NCI-H460 (cell line): ENCODE measurements at regions not wholly inside any gene's neighbourhood (a gene's known extent, or its start where the extent isn't known, plus 50 kb on each side); places are given as distances from the start of the nearest gene placed in this dataset.
"Not testable (repeated sequence)": the region's sequence is repeated elsewhere in the genome, so short reads cannot be mapped to it uniquely, and the experiment has no call there.

Experiments
- DNase-seq: peaks from one replicate; pipeline ENCODE4 v3.0.0-alpha.2; 2016; ENCODE audit warnings: low read depth; ENCODE audit errors: extremely low read depth

GRCh38 chr7:119037941-119038340 is 813.4 kb downstream of the ANKRD7 start:
- no peak for DNase-seq

DNA sequence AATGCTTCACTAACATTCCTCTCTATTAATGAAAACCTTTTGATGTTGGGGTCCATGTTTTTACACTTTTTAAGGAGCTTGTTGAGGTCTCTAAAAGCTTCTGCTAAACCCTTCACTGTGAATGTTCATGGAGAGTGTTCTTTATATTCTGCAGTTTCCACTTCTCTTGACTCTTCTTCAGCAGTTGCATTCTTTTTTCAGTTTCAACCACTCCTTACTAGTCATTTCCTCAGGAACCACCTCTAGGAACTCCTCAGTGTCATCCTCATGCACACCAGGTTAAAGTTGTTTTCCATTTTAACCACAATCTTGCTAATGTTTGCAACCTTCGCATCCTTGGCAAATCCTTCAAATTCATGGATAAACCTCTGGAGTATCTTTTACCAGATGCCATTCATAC is 821.6 kb downstream of the ANKRD7 start:
- DNase-seq, result no peak

- no peak for DNase-seq
These were observed 841.5 kb downstream of the ANKRD7 start for GRCh38 chr7:119065966-119066365.

DNA sequence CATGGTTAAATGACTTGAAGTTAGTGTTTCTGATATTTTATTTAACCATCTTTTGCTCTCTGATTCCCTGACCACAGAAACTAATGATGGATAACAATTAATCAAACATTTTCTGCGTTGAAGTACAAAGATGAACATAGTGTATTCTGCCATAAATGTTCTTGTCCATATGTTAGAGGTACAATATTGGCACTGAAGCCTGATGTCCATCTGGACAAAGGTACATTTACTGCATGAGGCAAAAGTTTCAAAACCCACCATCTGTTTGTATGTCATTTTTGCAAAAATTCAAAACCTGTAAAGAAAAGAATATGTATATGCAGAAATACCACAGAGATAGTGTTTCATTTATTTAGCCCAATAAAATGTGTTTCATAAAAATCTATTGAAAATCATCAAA is 861.5 kb downstream of the ANKRD7 start:
- DNase-seq, result no peak

DNA sequence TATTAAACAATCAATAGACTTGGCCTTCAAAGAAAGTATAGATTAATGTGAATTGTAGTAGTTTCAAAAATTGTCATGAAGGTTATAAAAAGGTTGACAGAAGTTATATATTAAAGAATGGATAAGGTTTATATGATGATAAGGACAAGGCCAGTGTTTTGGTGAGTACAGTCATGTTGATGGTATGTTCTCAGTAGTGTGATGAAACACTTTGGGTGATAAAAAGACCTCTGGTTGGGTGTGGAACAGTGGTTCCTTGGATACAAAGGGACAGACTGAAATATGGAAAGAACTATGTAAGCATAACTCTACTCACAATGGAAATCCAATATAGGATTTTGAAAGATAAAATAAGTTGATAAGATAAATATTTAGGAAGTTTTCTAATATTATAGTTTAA is 866.3 kb downstream of the ANKRD7 start:
- no peak for DNase-seq

- DNase-seq, result no peak
These were observed 872.2 kb downstream of the ANKRD7 start for GRCh38 chr7:119096683-119097082.

DNA sequence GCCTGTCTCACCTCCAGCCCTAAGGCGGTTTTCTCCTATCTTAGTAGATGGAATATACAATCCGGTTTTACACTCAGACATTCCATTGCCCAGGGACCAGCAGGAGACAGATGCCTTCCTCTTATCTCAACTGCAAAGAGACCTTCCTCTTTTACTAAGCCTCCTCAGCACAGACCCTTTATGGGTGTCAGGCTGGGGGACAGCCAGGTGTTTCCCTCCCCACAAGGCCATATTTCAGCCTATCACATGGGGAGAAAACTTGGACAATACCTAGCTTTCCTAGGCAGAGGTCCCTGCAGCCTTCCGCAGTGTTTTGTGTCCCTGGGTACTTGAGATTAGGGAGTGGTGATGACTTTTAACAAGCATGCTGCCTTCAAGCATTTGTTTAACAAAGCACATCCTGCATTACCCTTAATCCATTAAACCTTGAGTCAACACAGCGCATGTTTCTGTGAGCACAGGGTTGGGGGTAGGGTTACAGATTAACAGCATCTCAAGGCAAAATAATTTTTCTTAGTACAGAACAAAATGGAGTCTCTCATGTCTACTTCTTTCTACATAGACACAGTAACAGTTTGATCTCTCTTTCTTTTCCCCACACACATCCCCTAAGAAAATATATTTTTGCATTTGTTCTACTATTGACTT is 876.2 kb downstream of the ANKRD7 start:
- DNase-seq, result not testable (repeated sequence)

- no peak for DNase-seq
These were observed 877.8 kb downstream of the ANKRD7 start for GRCh38 chr7:119102291-119102690.

DNA sequence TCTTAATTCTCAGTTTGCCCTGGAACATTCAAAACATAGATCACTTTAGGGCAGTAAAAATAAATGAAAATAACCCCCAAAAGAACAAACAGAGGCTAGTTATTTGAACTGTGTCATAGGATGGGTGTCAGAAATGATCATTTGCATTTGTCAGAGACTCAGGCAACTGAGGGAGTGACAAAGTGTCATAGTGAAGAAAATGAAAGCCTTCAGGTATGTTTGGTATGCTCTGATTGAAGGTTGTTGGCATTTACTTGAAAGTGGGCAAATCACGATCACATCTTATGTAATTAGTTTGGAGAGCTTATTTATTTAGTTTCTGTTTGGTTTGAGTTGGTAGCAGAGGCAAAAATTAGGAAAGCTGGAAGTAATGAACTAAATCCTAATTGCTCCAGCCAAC is 880.9 kb downstream of the ANKRD7 start:
- DNase-seq, result no peak

DNA sequence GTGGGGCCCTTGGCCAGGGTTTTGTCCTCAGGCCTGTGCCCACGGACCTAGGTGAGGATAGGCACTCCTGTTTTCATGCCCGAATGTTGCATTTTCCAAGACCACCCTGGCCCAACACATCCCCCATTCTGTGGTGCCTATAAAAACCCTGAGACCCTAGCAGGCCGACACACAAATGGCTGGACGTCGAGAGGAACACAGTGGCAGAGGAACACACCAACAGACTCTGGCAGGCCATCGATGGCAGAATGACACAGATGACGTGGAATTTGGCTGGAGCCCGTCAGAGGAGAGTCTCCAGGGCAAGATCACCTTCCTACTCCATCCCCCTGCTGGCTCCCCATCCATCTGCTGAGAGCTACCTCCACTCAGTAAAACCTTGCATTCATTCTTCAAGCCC is 898.8 kb downstream of the ANKRD7 start:
- DNase-seq, result no peak

GRCh38 chr7:119127706-119128105 is 903.2 kb downstream of the ANKRD7 start:
- DNase-seq, result no peak

DNA sequence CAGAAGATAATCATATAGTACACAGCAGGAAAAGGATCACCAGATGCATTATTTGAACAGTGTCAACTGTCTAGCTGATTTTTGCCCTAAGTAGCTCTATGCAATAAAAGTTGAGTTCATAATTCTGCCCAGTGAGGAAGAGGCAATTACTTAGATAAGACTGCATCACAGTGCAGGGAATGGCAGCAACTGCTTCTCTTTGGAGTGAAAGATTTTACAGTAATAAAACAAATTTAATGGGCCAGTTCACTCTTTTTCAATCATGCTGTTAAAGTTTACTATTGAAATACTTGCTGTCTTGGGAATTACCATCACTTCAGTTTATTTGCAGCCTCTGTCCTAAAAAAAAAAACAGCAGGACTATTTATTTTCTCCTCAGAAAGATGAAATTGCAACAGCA is 907.9 kb downstream of the ANKRD7 start:
- no peak for DNase-seq

DNA sequence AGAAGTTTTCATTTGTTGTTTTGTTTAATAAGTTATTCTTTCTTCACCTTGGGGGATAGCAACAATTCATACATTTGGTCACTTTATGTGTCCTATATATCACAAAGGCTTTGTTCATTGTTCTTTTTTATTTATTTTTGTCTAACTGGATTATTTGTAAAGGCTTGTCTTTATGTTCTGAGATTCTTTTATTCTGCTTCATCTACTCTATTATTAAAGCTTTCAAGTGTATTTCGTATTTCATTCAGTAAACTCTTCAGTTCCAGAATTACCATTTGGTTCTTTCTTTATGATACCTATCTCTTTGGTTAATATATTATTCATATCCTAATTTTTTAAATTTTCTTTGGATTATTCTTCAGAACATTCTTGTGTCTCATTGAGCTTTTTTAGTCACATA is 942.9 kb downstream of the ANKRD7 start:
- no peak for DNase-seq

DNA sequence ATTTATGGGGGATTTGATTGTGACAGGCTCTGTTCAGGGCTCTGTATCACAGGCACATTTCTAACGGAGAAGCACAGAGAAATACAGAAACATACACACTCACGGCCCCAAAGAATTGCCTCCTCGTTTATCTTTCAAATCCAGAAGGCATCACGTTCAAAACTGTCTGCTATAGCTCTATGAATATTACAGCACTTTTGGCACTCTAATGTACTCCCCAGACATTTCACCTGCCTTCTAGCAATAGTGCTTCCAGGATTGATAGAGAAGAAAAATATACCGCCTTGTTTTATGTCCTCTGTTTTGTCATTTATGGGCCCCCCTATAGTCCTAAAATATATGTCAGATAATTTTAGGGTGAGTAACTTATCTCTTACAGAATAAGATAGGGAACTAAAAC is 947.5 kb downstream of the ANKRD7 start:
- DNase-seq, result no peak

- DNase-seq, result peak; percentile 78
These were observed 951.6 kb downstream of the ANKRD7 start for GRCh38 chr7:119175911-119176627.

DNA sequence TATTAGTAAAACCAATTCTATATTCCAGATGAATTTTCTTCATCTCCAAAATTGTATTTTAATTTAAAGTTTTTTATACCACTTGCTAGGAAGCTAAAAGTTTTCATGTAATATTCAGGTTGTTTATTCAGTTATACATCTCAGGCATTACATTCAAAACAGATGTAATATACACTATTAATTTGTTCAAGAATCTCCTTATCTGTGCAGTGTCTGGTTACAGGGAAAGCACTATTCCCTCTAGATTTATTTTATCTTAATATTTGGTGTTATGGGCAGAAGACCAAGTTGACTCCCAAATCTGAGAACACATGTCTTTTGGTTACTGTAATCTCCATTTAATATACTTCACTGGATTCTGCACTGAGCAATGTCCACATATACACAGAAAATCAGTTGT is 953.4 kb downstream of the ANKRD7 start:
- no peak for DNase-seq

DNA sequence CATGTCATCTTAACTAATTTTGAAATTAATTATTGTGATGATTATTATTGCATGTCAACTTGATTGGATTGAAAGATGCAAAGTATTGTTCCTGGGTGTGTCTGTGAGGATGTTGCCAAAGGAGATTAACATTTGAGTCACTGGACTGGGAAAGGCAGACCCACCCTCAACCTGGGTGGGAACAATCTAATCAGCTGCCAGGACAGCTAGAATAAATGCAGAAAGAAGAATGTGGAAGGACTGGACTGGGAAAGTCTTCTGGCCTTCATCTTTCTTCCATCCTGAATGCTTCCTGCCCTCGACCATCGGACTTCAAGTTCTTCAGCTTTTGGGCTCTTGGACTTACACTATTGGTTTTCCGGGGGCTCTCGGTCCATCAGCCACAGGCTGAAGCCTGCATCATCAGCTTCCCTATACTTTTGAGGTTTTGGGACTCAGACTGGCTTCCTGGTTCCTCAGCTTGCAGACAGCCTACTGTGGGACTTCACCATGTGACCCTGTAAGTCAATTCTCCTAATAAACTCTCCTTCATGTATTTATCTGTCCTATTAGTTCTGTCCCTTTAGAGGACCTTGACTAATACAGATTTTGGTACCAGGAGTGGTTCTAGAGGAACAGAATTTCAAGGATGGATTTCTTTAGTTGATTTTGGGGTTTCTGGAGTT is 959.8 kb downstream of the ANKRD7 start:
- no peak for DNase-seq

GRCh38 chr7:119196183-119196582 is 971.7 kb downstream of the ANKRD7 start:
- DNase-seq, result no peak

DNA sequence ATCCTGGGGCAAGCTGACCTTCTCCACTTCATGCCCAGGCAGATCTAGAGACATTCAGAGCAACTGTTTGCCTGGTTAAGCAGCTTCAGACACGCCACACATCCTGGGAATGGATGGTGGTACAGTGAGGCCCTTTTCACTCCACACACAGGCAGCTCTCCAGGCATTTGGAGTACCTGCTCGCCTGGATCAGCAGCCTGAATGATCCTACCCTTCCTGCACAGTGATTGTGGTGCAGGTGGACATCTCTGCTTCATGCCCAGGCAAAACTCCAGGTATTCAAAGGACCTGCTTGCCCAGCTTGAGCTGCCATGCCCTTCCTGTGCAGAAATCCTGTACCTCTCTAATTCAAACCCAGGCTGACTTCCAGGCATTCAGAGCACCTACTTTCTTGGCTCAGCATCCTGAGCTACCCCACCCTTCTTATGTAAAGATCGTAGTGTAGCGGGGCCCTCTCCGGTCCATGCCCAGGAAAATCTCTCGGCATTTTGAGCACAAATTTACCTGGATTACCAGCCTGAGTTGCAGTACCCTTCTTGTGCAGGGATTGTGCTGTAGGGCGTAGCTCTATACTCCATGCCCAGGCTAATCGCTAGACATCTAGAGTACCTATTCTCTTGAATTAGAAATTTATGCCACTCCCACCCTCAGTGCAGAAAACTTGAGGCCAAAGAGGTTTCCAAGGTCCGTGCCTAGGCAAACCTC is 972.8 kb downstream of the ANKRD7 start:
- no peak for DNase-seq

DNA sequence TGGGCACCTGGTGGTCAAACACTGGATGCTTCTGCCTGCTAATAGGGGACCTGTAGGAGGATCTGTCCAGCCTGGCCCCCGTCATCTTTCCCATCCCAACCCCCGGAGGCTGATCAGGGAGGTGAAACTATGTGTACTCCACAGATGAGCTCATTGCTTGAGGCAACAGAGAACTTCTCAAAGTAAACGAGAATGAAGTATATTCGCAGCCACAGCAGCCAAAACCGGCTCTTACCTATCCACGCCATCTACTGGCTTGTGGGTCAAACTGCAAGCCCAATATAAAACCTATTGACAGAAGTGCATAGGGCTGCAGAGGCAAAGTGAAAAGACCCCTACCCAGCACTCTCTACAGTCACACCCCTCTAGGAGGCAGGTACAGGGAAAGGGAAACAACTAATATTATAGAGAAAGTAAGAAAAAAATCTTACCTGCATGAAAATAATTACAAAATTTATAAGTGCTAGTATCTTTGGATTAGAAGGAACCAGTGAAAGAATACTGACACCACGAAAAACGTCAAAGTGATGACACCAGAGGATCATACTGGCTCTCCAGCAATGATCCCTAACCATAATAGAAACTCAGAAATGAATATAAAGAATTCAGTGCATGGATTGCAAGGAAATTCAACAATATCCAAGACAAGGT is 973.5 kb downstream of the ANKRD7 start:
- peak; percentile 58 for DNase-seq

DNA sequence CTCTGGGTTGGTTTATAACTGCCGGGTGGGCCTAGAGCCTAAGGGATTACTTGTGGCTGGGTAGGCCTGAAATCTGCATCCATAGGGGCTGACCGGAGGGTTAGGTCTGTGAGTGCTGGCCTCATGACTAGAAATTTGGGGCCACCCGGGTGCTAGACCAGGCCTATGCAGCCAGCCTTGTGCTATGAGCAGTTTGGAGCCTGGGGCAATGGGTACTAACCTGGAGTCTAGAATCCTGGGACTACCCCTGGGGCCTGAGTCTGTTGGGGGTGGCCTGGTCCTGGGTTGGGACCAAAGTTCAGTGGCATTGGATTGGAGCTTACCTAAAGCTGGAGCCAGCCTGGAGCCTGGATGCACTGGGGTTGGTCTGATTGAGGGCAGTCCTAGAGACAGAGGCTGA is 995.2 kb downstream of the ANKRD7 start:
- DNase-seq, result no peak
